ENCODE measurements at regions not wholly inside any gene's neighbourhood (a gene's known extent, or its start where the extent isn't known, plus 50 kb on each side); places are given as distances from the start of the nearest gene placed in this dataset.
A peak's percentile ranks its signal among the peaks of the same experiment; 100 is the strongest.
"Not testable (repeated sequence)": the region's sequence is repeated elsewhere in the genome, so short reads cannot be mapped to it uniquely, and the experiment has no call there.

DNA sequence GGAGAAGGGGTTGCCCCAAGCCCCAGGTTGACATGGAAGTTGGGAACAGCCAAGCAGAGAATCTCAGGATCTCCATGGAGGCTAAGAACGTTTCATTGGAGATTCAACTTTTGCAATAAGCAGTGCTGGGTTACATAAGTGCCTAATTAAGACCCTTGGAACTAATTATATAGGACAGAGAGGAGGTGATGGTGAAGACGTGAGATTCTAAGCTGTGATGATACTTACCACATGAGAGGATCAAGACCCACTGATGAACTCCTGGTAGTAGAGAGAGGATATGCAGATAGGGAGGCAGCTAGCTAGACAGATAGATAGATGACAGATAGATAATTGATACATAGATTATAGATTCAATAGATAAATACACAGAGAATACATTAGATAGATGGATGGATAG lies 278.5 kb downstream of the SHOX start:
- no CpG with 5 or more reads among the region's 2 CpGs for WGBS (ENCODE audit: insufficient coverage)

DNA sequence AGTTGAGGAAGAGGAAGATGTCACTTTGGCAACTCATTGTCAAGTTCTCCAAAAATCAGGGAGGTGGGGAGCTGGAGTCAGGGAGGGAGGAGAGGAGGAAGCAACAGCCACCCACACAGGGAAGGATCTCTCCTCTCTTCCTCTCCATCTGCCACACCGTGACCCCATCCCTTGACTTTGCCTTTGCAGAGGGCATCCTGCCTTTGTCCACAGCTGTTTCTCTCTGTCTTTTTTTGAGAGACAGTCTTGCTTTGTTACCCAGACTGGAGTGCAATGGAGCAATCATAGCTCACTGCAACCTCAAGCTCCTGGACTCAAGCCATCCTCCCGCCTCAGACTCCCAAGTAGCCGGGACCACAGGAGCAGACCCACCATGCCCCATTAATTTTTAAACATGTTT lies 276.0 kb downstream of the SHOX start:
- H3K27me3 ChIP-seq (ENCODE audit: control insufficient read depth, insufficient read depth, low read length), result no peaks in the 10 kb centered on the region
- H3K9me3 ChIP-seq (replicated peaks; ENCODE audit: control insufficient read depth, low read depth, low read length), result no peaks in the 10 kb centered on the region
- no CpG with 5 or more reads among the region's 3 CpGs for WGBS (ENCODE audit: insufficient coverage)
- no peak overlapping the region for H3K27ac ChIP-seq (ENCODE audit: low read length)
- H3K4me1 ChIP-seq (ENCODE audit: control insufficient read depth, insufficient read depth, low read length), result peaks cover 10% of the 10 kb centered on the region
- DNase-seq, result no peak
- no peak overlapping the region for H3K4me3 ChIP-seq (ENCODE audit: low read length)
- H3K36me3 ChIP-seq (ENCODE audit: control insufficient read depth, insufficient read depth, low read length), result no peaks in the 10 kb centered on the region

More for the DNA sequence above, 278.5 kb downstream of the SHOX start:
- DNase-seq; H3K9me3 ChIP-seq (replicated peaks; ENCODE audit: control insufficient read depth, low read depth, low read length); H3K4me3 ChIP-seq (ENCODE audit: low read length); H3K27me3 ChIP-seq (ENCODE audit: control insufficient read depth, insufficient read depth, low read length); H3K36me3 ChIP-seq (ENCODE audit: control insufficient read depth, insufficient read depth, low read length); H3K27ac ChIP-seq (ENCODE audit: low read length); H3K4me1 ChIP-seq (ENCODE audit: control insufficient read depth, insufficient read depth, low read length): not testable (repeated sequence)

DNA sequence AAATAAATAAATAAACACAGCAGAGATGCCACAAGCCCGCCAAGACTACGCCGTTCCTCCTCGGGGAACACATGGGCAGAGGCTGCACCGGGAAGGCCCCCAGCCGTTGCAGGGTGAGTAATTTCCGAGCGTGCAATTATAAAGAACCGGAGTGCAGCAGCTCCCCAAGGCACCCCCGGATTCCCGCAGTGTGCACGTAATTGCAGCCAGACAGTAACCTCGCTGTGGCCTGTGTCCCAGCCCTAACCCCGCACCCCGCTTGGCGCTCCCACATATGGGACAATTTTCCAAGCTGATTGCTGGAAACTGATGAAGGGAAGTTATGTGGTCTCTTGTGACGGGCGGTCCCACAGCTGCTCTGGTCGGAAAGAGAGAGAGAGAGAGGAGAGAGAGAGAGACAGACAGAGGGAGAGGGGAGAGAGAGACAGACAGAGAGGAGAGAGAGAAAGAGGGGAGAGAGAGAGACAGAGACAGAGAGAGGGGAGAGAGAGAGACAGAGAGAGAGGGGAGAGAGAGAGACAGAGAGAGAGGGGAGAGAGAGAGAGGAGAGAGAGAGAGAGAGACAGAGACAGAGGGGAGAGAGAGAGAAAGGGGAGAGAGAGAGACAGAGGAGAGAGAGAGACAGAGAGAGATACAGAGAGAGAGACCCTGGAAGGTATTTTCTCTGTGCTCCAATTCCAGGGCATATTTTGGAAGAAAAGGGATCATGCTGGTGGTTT lies 275.4 kb downstream of the SHOX start:
- no peak overlapping the region for H3K4me3 ChIP-seq (ENCODE audit: low read length)
- no peak overlapping the region for H3K27ac ChIP-seq (ENCODE audit: low read length)
- no peaks in the 10 kb centered on the region for H3K9me3 ChIP-seq (replicated peaks; ENCODE audit: control insufficient read depth, low read depth, low read length)
- WGBS (ENCODE audit: insufficient coverage), result 11% methylated on average over 11 of the region's 19 CpGs
- peak; percentile 48 for DNase-seq
- peaks cover 10% of the 10 kb centered on the region for H3K4me1 ChIP-seq (ENCODE audit: control insufficient read depth, insufficient read depth, low read length)
- no peaks in the 10 kb centered on the region for H3K36me3 ChIP-seq (ENCODE audit: control insufficient read depth, insufficient read depth, low read length)
- no peaks in the 10 kb centered on the region for H3K27me3 ChIP-seq (ENCODE audit: control insufficient read depth, insufficient read depth, low read length)

DNA sequence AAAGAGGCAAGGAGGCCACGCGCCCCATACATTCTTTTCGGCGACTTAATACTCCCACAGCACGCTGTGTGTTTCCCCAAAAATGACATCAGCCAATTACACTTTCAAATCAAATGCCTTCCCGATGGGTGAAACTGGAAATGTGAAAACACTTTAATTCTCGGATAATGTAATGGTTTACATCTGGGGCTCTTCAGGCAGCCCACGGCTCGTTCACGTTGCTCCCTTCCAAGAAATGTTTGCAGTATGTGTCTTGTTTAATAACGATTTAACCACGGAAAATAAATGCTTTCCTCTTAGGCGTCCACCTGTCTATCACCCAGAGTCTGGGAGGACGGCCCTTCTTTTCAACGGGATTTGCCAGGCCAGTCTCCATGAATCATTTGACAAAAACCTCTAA lies 272.5 kb downstream of the SHOX start:
- Histone ChIP-seq H3K27me3 (ENCODE audit: control insufficient read depth, insufficient read depth, low read length) (no peaks in the 10 kb centered on the region), H3K27ac (ENCODE audit: low read length) (no peak overlapping the region), H3K4me1 (ENCODE audit: control insufficient read depth, insufficient read depth, low read length) (peaks cover 10% of the 10 kb centered on the region), H3K9me3 (replicated peaks; ENCODE audit: control insufficient read depth, low read depth, low read length) (no peaks in the 10 kb centered on the region), H3K4me3 (ENCODE audit: low read length) (no peak overlapping the region), H3K36me3 (ENCODE audit: control insufficient read depth, insufficient read depth, low read length) (no peaks in the 10 kb centered on the region)
- peak; percentile 77 for DNase-seq
- WGBS (ENCODE audit: insufficient coverage), result no CpG with 5 or more reads among the region's 15 CpGs

DNA sequence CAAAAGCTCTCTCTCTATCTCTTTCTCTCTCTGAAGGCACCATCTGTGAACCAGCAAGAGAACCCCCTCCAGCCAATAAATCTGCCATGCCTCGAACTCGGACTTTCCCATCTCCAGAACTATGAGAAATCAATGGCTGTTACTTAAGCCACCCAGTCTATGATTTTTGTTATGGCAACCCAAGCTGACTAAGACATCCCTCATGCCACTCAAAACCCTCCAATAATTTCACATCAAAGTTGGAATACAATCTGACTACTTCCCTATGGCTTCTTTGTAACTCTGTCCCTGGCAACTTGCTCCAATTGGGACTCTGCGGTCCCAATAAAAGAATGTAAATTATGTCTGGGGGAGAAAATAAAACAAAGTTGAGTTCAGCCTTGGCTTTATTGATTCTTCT lies 265.7 kb downstream of the SHOX start:
- H3K4me3 ChIP-seq (ENCODE audit: low read length), result no peak overlapping the region
- H3K9me3 ChIP-seq (replicated peaks; ENCODE audit: control insufficient read depth, low read depth, low read length), result peaks cover 13% of the 10 kb centered on the region
- no peak overlapping the region for H3K27ac ChIP-seq (ENCODE audit: low read length)
- no peaks in the 10 kb centered on the region for H3K36me3 ChIP-seq (ENCODE audit: control insufficient read depth, insufficient read depth, low read length)
- H3K27me3 ChIP-seq (ENCODE audit: control insufficient read depth, insufficient read depth, low read length), result no peaks in the 10 kb centered on the region
- 83% methylated on average over 2 of the region's 3 CpGs for WGBS (ENCODE audit: insufficient coverage)
- DNase-seq, result no peak
- H3K4me1 ChIP-seq (ENCODE audit: control insufficient read depth, insufficient read depth, low read length), result no peaks in the 10 kb centered on the region

DNA sequence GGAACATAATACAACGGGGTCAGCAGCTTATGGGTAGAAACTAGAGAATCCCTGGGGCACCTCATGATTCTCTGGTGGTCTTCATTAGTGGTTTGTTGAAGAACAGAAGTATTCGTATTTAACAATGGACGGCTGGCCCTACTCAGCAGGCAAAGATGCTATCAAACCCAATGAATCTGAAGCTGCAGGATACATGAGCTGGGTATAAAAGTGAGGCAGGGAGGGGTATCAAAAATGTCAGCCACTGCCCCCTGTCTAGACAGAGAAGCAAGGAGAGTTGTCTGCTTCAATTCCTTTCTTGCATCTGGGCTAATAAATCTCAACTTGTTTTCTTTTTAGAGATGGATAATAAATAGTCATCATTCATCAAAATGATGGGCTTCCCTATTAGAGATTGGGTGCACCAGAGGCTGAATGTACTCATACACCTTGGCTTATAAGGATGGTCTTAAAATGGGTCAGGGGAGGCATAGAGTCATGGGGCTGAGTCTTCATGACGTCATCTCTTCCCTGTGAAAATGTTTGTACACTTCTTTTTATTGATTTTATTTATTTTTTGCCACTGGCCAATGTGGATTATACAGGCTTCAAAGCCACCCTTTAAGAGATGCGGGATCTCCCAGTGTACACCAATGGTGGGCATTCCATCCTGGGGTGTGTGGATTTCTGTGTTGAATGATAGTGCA lies 259.5 kb downstream of the SHOX start:
- H3K4me3 ChIP-seq (ENCODE audit: low read length), result no peak overlapping the region
- 100% methylated on average over 2 of the region's 5 CpGs for WGBS (ENCODE audit: insufficient coverage)

DNA sequence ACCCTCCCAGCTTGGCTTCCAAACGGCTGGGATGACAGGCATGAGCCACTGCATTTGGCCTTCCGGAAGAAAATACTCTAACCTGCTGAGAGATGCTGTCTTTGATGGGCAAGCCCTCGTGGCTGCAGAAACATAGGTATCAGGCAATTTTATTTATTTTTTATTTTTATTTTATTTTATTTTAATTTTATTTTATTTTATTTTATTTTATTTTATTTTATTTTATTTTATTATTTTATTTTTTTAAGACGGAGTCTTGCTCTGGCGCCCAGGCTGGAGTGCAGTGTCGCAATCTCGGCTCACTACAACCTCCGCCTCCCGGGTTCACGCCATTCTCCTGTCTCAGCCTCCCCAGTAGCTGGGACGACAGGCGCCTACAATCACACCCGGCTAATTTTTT lies 257.1 kb downstream of the SHOX start:
- peaks cover 17% of the 10 kb centered on the region for H3K9me3 ChIP-seq (replicated peaks; ENCODE audit: control insufficient read depth, low read depth, low read length)
- not testable (repeated sequence) for DNase-seq; H3K4me3 ChIP-seq (ENCODE audit: low read length); H3K27me3 ChIP-seq (ENCODE audit: control insufficient read depth, insufficient read depth, low read length); H3K27ac ChIP-seq (ENCODE audit: low read length); H3K36me3 ChIP-seq (ENCODE audit: control insufficient read depth, insufficient read depth, low read length); H3K4me1 ChIP-seq (ENCODE audit: control insufficient read depth, insufficient read depth, low read length)
- WGBS (ENCODE audit: insufficient coverage), result 50% methylated on average over 1 of the region's 13 CpGs

More for the DNA sequence above, 259.5 kb downstream of the SHOX start:
- Histone ChIP-seq H3K4me1 (ENCODE audit: control insufficient read depth, insufficient read depth, low read length) (no peaks in the 10 kb centered on the region), H3K27me3 (ENCODE audit: control insufficient read depth, insufficient read depth, low read length) (no peaks in the 10 kb centered on the region), H3K27ac (ENCODE audit: low read length) (no peak overlapping the region), H3K9me3 (replicated peaks; ENCODE audit: control insufficient read depth, low read depth, low read length) (peaks cover 17% of the 10 kb centered on the region), H3K36me3 (ENCODE audit: control insufficient read depth, insufficient read depth, low read length) (no peaks in the 10 kb centered on the region)
- DNase-seq, result no peak

DNA sequence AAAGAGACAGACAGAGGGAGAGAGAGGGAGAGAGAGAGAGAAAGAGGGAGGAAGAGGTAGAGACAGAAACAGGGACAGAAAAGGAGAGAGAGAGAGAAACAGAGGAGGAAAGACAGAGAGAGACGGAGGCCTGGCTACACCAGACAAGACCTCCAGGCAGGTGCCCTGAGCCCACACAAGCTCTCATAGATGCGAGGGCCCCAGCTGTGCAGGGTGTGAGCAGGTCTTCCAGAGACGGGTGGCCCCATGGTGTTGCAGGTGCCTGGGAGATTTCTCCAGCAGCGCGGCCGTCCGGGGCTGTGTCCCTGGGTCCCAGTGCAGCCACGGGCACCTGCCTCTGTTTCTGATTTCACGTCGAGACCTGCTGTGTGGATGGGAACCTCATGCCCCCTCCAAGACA lies 253.0 kb downstream of the SHOX start:
- 26% methylated on average over 7 of the region's 10 CpGs for WGBS (ENCODE audit: insufficient coverage)
- H3K4me1 ChIP-seq (ENCODE audit: control insufficient read depth, insufficient read depth, low read length), result no peaks in the 10 kb centered on the region
- H3K27ac ChIP-seq (ENCODE audit: low read length), result no peak overlapping the region
- no peak overlapping the region for H3K4me3 ChIP-seq (ENCODE audit: low read length)
- H3K9me3 ChIP-seq (replicated peaks; ENCODE audit: control insufficient read depth, low read depth, low read length), result no peaks in the 10 kb centered on the region
- H3K27me3 ChIP-seq (ENCODE audit: control insufficient read depth, insufficient read depth, low read length), result peaks cover 3% of the 10 kb centered on the region
- no peaks in the 10 kb centered on the region for H3K36me3 ChIP-seq (ENCODE audit: control insufficient read depth, insufficient read depth, low read length)
- DNase-seq, result no peak

DNA sequence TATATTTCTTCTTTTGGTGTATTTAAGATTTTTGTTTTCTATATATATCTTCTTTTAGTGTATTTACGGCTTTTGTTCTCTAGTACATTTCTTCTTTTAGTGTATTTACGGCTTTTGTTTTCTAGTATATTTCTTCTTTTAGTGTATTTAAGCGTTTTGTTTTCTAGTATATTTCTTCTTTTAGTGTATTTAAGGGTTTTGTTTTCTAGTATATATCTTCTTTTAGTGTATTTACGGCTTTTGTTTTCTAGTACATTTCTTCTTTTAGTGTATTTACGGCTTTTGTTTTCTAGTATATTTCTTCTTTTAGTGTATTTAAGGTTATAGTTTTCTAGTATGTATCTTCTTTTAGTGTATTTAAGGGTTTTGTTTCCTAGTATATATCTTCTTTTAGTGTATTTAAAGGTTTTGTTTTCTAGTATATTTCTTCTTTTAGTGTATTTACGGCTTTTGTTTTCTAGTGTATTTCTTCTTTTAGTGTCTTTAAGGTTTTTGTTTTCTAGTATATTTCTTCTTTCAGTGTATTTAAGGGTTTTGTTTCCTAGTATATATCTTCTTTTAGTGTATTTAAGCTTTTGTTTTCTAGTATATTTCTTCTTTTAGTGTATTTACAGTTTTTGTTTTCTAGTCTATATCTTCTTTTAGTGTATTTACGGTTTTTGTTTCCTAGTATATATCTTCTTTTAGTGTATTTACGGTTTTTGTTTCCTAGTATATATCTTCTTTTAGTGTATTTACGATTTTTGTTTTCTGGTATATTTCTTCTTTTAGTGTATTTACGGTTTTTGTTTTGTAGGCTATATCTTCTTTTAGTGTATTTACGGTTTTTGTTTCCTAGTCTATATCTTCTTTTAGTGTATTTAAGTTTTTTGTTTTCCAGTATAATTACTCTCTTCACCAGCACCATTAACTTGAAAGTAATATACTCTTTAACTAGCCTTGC lies 249.4 kb downstream of the SHOX start:
- H3K27me3 ChIP-seq (ENCODE audit: control insufficient read depth, insufficient read depth, low read length); H3K9me3 ChIP-seq (replicated peaks; ENCODE audit: control insufficient read depth, low read depth, low read length); H3K27ac ChIP-seq (ENCODE audit: low read length); DNase-seq; H3K4me1 ChIP-seq (ENCODE audit: control insufficient read depth, insufficient read depth, low read length); H3K4me3 ChIP-seq (ENCODE audit: low read length); H3K36me3 ChIP-seq (ENCODE audit: control insufficient read depth, insufficient read depth, low read length): not testable (repeated sequence)
- WGBS (ENCODE audit: insufficient coverage), result no CpG with 5 or more reads among the region's 11 CpGs

DNA sequence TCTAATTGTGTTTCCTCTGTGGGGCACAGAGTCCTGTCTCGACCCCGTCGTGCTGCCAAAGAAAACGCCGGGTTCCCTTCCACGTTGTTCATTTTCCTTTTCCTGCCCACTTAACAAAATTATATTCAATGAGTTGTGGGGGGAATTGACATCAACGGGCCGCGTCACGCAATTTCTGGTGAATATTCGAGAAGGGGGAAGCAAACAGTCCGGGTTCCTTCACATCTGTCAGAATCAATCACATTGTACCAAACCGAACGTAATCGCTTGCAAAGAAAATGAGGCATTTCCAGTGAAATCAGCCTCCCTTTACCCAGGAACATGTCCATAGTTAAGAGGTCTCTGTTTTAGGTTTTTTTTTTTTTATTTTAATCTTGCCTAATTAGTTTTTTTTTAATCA lies 243.5 kb downstream of the SHOX start:
- no CpG with 5 or more reads among the region's 15 CpGs for WGBS (ENCODE audit: insufficient coverage)
- H3K4me1 ChIP-seq (ENCODE audit: control insufficient read depth, insufficient read depth, low read length), result no peaks in the 10 kb centered on the region

More for the DNA sequence above, 243.5 kb downstream of the SHOX start:
- no peak for DNase-seq
- Histone ChIP-seq H3K9me3 (replicated peaks; ENCODE audit: control insufficient read depth, low read depth, low read length) (no peaks in the 10 kb centered on the region), H3K36me3 (ENCODE audit: control insufficient read depth, insufficient read depth, low read length) (no peaks in the 10 kb centered on the region), H3K4me3 (ENCODE audit: low read length) (no peak overlapping the region), H3K27me3 (ENCODE audit: control insufficient read depth, insufficient read depth, low read length) (peaks cover 2% of the 10 kb centered on the region), H3K27ac (ENCODE audit: low read length) (no peak overlapping the region)

Measured in muscle of leg (tissue), 3 donors.